ENCODE measurements at regions not wholly inside any gene's neighbourhood (a gene's known extent, or its start where the extent isn't known, plus 50 kb on each side); places are given as distances from the start of the nearest gene placed in this dataset.

- peak in 3 of 58 donors; percentile 10 to 29 (median 13) for DNase-seq
Measured at GRCh38 chr5:173689171-173689736, 72.8 kb upstream of the BOD1 start.

DNA sequence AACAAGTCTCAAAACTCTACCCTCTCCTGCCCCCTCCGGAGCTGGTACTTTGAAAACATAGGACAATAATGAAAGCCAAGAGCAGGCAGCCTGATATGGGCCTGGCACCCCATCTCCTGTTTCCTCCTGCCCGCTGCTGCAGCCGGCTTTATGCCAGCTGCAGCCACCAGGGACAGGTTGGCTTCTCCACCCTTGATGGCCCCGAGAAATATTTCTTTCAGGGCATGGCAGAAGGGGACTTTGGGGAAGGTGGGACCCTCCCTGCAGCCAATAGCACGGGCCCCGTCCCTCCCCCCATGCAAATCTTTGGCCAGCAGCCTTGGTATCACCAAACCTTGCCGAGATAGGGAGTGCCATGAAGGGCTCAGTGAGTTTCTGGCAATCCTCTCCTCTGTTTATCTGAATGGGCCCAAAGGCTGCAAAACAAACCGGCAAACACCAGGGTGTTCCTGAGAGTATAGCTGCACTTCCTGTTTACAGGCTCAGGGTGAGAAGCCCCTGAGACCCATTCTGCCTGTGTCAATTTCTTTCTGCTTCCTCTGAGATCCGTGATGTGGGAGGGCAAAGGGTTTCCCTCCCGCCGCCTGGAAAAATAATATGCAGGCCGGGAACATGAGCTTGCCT is 73.4 kb upstream of the BOD1 start:
- no peak for DNase-seq

DNA sequence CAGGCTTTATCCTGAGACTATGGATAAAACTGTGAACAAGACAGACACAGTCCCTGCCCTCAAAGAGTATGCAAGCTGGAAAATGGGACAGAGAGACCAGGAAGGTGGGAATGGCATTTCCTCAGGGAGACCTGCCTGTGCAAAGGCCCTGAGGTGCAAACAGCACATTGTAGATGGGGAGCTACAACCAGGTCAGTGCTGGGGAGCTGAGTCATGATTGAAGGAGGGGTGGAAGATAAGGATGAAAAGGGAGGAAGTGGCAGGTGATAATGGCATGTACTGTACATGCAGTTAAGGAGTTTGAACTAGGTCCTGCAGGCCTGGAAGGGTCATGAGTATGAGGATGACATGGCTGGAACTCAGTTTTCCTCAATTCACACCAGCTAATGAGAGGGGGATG is 75.5 kb upstream of the BOD1 start:
- no peak for DNase-seq

GRCh38 chr5:173693670-173694069 is 77.2 kb upstream of the BOD1 start:
- no peak for DNase-seq

DNA sequence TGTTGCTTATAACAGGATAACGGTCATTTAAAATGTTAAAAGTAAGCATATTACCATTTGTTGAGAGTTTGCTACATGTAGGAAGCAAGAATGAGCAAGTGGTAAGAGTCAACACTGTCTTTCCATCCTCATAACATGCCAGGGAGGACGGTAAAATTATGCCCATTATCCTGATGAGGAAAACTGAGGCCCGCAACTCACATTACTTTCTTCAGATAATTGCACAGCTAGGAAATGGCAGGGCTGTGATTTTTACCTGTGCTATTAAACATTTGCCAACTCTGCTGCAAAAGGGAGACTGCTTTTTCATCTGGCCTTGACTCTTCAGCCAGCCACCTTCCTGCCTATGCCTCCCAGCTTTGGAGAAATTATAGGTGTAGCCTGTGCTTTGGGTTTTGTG is 79.8 kb upstream of the BOD1 start:
- no peak for DNase-seq

GRCh38 chr5:173697931-173698579 is 81.6 kb upstream of the BOD1 start:
- DNase-seq = no peak

DNA sequence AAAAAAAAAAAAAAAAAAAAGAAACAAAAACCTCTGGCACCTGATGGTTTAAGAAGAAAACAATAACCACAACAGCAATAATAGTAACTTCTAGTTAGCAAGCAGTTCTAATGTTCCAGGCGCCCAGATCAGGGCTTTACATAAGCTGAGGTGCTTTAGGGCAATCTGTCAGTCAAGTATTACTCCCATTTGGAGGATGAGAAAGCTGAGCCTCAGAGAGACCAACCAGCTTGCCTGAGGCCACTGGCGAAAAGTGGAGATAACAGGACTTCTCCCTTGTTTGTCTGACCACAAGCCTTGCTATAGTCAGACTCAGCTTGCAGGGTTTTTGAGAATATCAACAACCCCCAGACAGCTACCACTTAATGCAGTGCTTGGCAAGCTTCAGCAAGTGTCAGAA is 83.5 kb upstream of the BOD1 start:
- DNase-seq = no peak

GRCh38 chr5:173703466-173703865 is 87.0 kb upstream of the BOD1 start:
- no peak for DNase-seq

GRCh38 chr5:173704615-173705511 is 88.4 kb upstream of the BOD1 start:
- no peak for DNase-seq

- peak in 7 of 58 donors; percentile 11 to 24 (median 15) for DNase-seq
Measured at GRCh38 chr5:173705512-173706044, 89.1 kb upstream of the BOD1 start.

- DNase-seq = no peak
Measured at GRCh38 chr5:173706700-173707099, 90.2 kb upstream of the BOD1 start.

- DNase-seq = peak in 14 of 58 donors; percentile 9 to 44 (median 14)
Measured at GRCh38 chr5:173707392-173707791, 90.9 kb upstream of the BOD1 start.

- DNase-seq = no peak
Measured at GRCh38 chr5:173709145-173709544, 92.7 kb upstream of the BOD1 start.

DNA sequence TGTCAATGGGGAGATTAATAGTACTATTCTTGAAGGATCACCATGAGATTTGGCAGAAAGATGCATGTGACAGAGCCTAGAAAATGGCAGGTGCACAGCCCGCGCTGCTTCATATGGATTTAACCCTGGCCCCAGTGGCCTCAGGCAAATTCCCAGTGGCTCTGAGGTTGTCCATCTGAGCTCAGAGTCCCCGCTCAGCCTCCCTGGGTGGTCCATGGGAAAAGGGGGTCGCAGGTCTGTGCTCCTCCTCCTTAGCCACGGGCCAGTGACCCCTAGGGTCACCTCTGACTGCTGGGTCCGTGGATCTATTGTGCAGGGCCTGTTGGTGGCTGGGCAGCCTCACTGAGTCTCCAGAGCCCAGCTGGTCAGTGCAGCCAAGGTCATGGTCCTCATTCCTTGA is 93.3 kb upstream of the BOD1 start:
- no peak for DNase-seq

- DNase-seq = no peak
Measured at GRCh38 chr5:173710528-173710927, 94.1 kb upstream of the BOD1 start.

- DNase-seq = no peak
Measured at GRCh38 chr5:173711466-173711865, 95.0 kb upstream of the BOD1 start.

- DNase-seq = no peak
Measured at GRCh38 chr5:173712609-173713175, 96.2 kb upstream of the BOD1 start.

GRCh38 chr5:173714551-173715428 is 98.3 kb upstream of the BOD1 start:
- DNase-seq = no peak

DNA sequence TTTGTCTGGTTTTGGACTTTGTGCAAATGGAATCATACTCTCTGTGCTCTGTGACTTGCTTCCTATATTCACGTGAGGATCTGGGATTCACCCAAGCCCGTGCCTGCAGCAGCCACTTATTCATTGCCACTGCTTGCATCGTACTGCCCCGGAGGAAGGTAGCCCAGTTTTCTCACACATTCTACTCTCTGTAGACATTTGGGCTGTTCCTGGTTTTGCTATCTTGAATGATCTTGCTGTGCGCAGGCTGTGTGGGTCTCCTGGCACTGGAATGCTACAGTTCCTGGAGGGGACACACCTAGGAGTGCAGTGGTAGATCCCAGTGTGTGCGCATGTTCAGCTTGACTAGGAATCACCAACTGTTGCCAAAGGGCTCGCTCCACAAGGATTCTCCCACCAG is 99.2 kb upstream of the BOD1 start:
- DNase-seq = peak in 2 of 58 donors; percentile 9 to 35

- DNase-seq = no peak
Measured at GRCh38 chr5:173716058-173716682, 99.7 kb upstream of the BOD1 start.
